NCI-H2196 treated with DMSO at 0.1 percent for 48 hours (cell line): ENCODE measurements at regions not wholly inside any gene's neighbourhood (a gene's known extent, or its start where the extent isn't known, plus 50 kb on each side); places are given as distances from the start of the nearest gene placed in this dataset.
"Not testable (repeated sequence)": the region's sequence is repeated elsewhere in the genome, so short reads cannot be mapped to it uniquely, and the experiment has no call there.

Experiments used
- DNase-seq: peaks from one replicate; lab custom pipeline; 2025; ENCODE audit not compliant: unreplicated experiment; lab: John Stamatoyannopoulos, UW

DNA sequence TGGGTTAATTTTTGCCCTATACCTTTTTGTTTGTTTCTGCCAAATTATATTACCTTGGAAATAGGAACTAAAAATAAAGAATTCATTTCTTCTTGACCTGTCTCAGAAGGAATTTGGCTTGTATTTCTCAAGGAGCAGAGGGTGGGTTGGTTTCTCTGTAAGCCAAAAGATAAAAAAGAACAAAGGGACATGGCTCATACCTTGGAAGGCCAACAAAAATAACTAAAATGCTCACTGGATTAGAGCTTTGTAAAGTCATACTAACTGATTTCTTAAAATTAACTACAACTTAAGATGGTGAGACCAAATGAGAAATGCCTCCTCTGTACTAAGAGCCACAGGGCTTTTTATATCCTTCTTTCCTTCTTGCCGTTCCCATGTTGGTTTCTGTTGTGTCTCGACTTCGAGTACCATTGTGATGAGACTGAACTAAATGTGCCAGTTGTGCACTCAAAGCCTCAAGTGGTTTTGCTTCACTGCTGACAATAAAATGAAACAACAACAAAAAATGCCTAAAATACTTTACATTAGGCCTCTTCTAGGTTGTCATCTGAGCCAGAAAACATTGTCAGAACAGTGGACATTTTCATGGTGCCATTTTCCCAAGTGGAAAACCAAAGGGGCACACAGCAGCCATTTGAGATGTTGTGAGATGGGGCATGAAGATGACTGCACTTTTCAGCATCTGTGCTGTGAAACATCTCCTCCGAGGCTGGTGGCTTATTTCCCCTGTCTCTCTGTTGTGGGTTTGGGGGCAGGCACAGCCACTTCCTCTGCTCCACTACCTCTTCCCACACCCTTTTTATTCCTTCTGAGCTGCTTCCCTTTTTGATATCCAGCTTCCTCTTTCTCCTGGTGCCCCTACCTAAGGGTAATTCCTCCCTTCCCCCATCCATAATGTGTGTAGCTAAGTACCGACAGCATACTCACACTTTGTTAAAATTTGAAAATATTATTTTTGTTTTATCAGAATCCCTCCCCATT, 51.8 kb upstream of the AGR3 start:
- DNase-seq = no peak

DNA sequence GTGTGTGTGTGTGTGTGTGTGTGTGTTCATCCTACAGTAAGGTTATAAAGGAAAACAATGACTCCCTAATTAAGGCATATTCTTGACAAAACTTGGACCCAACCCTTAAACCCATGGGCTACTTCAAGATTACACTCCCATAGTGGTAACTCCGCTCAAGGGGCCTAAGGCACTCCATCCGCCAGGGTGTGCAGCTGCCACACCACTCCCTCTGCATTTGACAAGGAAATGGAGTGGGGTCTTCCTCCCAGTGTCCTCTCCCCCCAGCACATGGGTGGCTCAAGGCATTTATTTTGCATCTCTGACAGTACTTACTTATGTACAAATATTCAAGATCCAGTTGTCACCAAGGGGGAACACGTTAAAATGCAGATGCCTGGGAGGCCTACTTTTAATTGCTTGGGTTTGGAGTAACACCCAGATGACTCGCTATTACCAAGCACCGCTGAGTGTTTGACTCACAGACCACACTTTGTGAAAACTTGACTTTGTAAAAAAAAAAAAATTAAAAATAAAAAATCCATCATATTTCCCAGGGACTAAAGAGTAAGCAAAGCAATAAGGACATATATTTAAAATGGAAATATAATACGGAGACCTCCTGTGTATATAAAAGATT, 53.0 kb upstream of the AGR3 start:
- DNase-seq = no peak

DNA sequence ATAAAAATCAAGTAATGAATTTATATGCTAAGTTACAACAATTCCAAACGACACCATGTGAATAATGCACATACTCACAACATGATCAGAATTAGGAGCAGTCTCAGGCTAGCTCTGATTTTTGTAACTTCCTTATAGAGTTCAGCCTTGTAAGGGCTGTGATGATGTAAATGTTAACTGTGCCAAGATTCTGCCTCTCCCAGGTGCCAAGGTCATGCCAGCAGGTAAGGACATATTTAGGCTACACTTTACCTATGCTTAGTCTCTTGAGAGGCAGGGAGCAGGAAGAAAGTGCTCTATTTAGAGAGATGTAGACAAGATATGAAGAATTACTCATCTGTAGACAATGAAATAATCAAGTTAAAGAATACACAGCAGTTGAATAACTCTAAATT, 53.6 kb upstream of the AGR3 start:
- DNase-seq = no peak

DNA sequence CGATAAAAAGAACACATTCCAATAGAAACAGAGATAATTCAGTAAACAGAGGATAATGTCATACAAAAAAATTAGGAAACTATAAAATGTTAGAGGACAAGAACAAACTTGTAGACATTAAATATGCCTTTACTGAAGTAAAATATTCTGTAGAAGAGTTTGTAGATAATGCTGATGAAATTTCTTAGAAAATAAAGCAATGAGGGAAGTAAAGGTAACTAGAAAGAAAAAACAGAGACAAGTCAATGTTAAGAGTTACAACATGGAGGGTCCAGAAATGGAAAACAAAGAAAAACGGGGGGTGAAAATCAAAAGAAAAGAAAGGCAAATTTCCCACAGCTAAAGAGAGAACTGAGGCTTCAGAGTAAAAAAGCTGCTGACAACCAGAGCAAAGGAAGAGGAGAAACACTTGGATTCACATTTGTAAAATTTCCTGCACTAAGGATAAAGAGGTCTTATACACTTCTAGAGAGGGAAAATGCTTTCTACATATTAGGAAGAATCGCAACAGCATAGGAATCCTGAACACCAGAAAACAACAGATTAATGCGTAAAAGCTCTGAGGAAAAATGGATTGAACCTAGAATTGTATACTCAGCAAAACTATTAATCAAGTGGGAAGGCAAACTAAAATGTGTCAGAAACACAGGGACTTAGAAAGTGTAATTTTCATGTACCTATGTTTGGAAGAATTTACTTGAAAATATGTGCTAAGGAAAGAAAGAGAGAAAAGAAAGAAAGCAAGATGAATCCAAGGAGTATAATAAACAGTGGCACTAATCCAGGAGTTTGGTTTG, 55.0 kb upstream of the AGR3 start:
- no peak for DNase-seq

DNA sequence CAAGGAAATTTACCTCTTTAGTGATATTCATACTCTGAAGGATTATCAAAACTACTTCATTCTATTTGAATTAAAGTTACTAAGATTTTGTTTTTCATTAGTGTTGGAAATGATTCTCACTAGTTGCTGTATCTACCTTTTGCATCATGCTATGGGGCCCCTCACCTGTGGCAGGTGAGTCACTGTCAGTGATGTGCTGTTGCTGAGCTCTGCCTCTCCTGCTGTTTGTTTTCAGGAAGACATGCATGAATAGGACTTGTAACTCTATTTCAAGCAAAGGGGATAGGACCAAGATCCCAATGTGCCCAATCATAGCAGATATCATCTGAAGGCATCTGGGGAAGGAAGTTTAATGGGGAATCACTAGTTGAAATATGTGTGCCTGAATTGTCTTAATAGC, 57.4 kb upstream of the AGR3 start:
- no peak for DNase-seq

DNA sequence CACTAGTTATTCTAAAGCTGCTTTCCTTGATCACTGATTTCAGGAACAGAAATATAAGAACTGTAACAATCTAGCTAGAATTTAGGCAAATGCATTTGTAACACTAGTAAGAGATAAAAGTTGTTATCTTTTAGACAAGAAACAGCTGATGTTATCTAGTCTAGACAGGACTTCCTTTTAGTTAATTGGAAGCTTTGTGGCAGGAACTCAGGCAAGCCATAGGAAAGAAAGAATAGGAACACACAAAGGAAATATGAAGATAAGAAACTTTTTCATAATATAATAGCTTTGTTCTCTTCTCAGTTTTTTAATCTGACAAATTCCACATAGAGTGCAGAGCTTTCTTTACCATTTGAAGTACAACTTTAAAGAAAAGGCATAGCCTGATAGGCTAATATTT, 59.0 kb upstream of the AGR3 start:
- no peak for DNase-seq

DNA sequence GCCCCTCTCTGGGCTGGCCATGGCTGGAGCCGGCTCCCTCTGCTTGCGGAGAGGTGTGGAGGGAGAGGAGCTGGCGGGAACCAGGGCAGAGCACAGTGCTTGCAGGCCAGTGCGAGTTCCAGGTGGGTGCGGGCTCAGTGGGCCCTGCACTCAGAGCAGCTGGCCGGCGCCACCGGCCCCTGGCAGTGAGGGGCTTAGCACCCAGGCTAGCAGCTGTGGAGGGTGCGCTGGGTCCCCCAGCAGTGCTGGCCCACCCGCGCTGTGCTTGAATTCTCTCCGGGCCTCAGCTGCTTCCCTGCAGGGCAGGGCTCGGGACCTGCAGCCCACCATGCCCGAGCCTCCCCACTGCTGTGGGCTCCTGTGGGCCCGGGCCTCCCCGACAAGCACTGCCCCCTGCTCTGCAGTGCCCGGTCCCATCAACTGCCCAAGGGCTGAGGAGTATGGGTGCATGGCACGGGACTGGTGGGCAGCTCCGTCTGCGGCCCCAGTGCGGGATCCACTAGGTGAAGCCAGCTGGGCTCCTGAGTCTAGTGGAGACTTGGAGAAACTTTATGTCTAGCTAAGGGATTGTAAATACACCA, 61.2 kb upstream of the AGR3 start:
- DNase-seq = no peak

DNA sequence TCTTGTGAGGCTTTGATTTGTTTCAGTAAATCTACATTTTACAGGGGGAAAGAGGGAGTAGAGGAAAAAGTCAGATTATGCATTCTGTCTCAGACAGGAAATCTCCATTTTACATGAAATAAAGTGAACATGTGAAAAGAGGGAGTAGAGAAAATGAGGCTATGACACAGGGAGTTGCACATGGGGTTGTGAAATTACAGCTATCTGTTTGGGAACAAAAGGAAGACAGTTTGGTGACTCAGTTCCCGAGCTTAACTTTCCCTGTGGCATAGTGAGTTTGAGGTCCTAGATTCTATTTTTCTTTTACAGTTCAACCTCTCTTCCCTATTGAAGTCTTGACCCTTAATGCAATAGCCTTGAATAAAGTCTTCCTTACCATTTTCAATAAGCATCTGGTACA, 63.2 kb upstream of the AGR3 start:
- no peak for DNase-seq

DNA sequence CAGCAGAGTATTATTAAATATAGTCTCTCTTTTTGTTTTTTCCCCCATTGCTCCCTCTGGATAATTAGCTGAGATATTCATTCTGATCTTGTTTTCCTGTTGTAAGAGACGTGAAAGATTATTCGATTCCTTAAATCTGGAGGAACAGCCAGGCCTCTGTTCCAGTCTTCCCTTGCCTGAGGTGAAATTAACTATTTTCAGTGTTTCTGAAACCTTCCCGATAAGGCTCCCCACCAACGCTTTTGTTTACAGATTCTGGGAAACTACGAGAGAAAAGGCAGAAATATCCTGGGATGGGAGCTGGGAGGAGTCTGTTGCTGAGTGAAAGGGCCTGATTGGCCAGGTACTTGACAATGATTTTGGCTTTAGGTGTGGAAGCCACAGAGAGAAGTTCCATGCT, 63.6 kb upstream of the AGR3 start:
- DNase-seq = no peak

DNA sequence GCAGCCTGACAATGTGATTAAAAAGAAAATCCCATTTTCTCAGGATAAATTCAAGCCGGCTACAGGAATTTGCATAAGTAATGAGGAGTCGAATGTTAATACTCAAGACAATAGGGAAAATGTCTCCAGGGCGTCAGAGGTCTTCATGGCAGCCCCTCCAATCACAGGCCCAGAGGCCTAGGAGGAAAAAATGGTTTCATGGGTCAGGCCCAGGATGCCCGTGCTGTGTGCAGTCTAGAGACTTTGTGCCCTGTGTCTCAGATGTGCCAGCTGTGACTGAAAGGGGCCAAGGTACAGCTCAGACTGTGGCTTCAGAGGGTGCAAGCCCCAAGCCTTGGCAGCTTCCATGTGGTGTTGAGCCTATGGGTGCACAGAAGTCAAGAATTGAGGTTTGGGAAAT, 66.3 kb upstream of the AGR3 start:
- DNase-seq = not testable (repeated sequence)

DNA sequence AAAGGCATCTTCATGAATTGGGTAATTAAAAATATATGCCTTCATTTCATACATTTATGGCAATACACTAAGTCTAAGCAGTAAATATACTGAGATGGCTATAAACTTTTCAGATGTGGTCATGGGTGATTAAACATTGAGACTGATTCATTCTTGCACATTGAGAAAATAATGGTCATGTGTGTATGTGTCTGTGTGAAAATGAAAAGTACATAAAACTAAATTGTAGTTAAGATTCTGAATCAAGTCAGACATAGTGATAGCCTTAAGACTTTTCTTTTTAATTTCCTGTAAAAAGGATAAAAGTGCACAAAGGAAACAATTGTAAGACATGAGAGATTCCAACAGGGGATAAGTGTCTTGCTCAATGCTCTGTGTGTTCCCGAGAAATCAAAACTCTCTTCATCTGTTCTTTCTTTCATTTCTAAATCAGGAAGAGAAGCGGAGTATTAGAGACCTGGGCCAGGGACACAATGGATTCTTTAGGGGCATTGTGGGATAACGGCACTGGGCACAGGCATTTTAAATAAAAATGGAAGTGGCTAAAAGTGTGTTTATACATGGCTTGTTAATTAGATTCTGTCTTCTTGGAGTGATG, 69.8 kb upstream of the AGR3 start:
- DNase-seq = no peak

DNA sequence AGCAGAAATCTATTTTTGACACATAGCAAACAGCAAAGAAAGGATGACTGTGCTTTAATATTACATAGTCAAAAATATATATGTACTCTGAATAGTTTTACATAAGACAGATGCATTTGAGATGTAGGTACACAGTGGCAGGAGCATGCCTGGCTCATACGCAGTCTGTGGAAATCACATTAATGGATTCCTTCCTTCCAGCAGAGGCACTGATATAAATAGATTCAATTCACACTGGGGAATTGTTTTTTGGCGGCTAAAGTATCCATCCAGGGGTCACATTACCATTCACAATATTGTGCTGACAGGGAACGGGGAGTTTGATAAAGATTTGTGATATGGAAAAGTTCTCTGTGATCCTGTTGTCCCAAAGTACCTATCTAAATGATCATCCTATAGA, 72.5 kb upstream of the AGR3 start:
- DNase-seq = no peak

DNA sequence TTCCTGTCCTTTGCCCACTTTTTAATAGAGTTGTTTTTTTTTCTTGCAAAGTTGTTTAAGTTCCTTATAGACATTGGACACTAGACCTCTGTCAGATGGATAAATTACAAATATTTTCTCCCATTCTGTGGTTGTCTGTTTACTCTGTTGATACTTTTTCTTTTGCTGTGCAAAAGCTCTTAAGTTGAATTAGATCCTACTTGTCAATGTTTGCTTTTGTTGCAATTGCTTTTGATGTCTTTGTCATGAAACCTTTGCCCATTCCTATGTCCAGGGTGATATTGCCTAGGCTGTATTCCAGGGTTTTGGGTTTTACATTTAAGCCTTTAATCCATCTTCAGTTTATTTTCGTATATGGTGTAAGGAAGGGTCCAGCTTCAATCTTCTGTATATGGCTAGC, 76.9 kb upstream of the AGR3 start:
- no peak for DNase-seq

DNA sequence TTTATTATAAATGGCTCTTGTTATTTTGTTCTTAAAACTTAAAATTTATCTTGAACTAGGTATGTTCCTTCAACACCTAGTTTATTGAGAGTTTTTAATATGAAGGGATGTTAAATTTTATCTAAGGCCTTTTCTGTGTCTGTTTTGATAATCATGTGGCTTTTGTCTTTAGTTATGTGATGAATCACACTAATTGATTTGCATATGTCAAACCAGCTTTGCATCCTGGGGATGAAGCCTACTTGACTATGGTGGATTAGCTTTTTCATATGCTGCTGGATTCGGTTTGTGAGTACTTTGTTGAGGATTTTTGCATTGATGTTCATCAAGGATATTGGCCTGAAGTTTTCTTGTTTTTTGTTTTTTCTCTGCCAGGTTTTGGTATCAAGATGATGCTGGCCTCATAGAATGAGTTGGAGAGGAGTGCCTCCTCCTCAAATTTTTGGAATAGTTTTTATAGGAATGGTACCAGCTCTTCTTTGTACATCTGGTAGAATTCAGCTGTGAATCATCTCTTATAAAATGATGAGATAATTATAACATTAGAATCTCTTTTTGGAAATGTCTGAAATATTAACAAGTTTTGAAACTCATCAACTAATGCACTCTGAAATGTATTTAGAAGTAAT, 78.7 kb upstream of the AGR3 start:
- DNase-seq = no peak

DNA sequence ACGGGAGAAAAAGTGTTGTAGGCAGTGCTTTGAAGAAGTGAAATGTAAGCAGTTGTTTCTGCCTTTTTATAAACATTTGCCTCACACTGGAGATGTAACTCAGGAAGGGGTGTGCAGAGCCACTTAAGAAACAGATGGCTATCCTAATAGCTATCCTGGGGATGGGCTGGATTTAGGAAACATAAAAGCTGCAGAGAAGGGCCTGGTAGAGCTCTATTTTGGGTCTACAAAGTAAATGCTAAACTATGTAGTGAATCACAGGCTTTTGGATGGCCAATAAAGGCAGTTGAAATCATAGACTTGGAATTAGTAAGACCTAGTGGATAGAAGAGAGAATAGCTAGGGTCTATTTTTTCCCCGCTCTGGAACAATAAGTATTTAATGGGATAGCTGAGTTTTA, 79.9 kb upstream of the AGR3 start:
- no peak for DNase-seq

DNA sequence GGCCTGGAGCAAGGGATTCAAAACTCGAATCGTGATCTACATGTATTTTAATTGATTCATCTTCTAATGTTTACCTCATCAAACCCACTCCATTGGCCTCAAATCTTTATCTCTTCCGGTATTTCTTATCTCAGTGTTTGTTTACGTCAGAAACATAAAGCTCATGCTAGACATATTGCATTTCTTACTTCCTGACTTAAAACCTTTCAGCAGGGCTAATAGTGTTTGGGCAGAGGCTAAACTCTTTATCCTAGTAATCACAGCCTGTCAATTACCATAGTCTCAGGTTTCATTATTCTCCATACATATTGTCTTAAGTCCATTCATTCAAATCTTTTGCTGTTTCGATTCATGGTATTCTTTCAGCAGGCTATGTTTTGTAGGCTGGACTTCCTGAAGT, 81.3 kb upstream of the AGR3 start:
- DNase-seq = no peak

DNA sequence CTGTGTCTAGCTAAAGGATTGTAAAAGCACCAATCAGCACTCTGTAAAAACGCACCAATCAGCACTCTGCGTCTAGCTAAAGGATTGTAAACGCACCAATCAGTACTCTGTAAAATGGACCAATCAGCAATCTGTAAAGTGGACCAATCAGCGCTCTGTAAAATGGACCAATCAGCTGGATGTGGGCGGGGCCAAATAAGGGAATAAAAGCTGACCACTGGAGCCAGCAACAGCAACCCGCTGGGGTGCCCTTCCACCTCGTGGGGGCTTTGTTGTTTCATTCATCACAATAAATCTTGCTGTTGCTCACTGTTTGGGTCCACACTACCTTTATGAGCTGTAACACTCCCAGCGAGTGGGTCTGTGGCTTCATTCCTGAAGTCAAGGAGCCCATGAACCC, 83.9 kb upstream of the AGR3 start:
- not testable (repeated sequence) for DNase-seq

DNA sequence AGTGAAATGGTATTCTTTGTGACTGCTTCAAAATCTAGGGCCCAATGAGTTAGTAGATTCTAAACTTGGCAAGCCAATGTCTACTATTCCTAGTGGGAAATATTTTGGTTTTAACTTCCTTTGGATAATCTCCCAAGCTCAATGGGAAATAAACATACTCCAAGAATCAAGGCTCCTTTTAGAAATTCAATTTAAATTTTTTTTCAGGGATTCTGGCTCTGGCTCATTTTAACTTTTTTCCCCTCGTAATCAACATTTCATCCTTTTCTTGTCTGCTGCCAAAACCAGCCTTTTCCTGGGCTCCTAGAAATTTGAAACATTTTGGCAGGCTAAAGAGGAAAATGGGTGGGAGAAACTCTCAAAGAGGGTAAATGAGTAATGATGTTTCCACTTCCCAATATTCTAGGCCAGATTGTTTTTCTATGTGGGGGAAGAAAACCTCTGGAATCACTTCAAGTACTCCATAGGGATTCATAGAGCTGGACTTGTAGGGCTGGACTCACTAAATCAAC, 85.6 kb upstream of the AGR3 start:
- DNase-seq = no peak

DNA sequence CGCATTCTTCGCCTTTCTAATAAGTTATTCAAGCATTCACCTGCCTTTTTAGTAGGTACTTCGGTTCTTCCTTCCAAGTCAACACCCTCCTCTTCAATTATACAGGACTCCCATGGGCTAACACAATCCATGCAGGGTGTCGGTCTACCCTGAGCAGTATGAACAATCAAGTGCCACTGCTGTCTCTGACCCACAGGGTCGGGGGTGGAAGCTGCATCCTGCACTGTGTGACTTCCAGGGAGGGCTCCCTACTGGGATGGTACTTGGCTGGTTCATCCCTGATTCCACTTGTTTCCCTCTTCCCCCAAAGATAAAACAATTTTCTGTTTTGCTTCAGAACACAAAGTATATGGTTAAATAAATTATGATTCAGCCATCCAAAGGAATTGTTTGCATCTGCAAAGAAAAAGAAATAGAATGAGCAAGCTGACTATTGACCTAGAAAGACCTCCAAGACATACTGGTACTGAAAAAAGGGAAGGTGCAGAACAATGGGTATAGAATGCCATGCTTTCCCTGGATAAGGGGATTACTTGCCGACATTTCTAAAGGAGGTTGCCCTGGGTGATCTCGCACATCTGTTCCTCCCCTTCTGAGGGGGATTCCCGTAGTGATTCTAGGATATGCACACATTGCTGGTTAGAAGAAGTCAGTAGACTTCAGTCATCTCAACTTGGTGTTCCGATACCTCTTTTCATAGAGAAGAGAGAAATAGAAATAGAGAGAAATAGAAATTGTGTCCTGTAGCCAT, 89.1 kb upstream of the AGR3 start:
- DNase-seq = no peak

DNA sequence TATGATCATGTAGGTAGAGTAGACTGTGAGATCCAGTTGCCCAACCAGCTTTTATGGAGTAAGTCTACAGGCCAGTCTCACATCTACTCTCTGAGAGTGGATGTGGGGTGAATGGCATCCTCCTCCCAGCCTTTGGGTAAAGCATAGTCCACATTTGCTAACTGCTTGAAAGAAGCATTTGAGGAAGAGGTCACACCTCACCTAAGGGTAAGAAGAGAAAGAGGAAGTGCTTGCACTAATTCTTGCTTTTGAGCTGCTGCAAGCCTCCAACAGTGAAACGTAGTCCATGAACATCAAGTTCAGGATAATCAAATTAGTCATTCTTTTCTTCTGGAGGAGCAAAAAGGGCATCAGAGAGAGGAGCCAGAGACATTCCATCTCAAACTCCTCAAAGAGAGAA, 93.9 kb upstream of the AGR3 start:
- DNase-seq = no peak
